Stomach smooth muscle (tissue), 2 donors: ENCODE measurements at regions not wholly inside any gene's neighbourhood (a gene's known extent, or its start where the extent isn't known, plus 50 kb on each side); places are given as distances from the start of the nearest gene placed in this dataset.
"Not testable (repeated sequence)": the region's sequence is repeated elsewhere in the genome, so short reads cannot be mapped to it uniquely, and the experiment has no call there.

Experiments
- H3K27ac ChIP-seq: one replicate; pipeline ENCODE4 v1.7.0; 2013; ENCODE audit warnings: mild to moderate bottlenecking, low read length, inconsistent platforms
- H3K27me3 ChIP-seq, 2 donors: one replicate each; pipeline ENCODE4 v1.7.0; 2013; ENCODE audit warnings: low read length in 2 of 2; ENCODE audit not compliant: insufficient read depth in 2 of 2, control insufficient read depth in 1 of 2
- H3K36me3 ChIP-seq, 2 donors: one replicate each; pipeline ENCODE4 v1.7.0; 2013; ENCODE audit warnings: low read length in 2 of 2; ENCODE audit not compliant: control insufficient read depth in 2 of 2, insufficient read depth in 2 of 2
- H3K4me1 ChIP-seq: one replicate; pipeline ENCODE4 v1.7.0; 2013; ENCODE audit warnings: low read length; ENCODE audit not compliant: control insufficient read depth, insufficient read depth
- H3K4me3 ChIP-seq, 2 donors: one replicate each; pipeline ENCODE4 v1.7.0; 2013; ENCODE audit warnings: low read length in 2 of 2
- H3K9ac ChIP-seq, 2 donors: one replicate each; pipeline ENCODE4 v1.7.0; 2013; ENCODE audit warnings: low read length in 2 of 2, mild to moderate bottlenecking in 1 of 2
- H3K9me3 ChIP-seq, 2 donors: one replicate each; pipeline ENCODE4 v1.7.0; 2013; ENCODE audit warnings: low read length in 2 of 2; ENCODE audit not compliant: control insufficient read depth in 2 of 2
- donor health status: healthy.
- donor health status: Pancreatic carcinoma.

DNA sequence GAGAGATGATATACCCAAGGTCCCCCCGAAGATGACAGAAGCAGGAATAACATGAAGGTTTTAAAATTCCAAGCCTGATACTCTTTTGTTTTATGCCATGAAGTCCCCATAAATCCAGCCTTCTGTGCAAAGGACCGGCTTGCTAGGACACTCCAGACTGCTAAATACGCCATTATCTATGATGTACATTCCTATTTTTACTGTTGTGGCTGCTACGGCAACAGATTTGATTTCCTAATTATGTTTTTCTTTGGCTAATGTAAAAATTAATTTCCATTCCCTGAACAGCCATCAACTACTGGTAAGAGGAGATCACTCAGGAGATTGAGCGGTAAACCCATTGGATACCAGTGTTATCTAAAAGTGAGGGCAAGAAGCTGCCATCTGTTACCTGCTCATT is 1090.8 kb downstream of the TYW1 start:
- no peaks in the 10 kb centered on the region for H3K4me1 ChIP-seq
- H3K27ac ChIP-seq, result no peak overlapping the region
- H3K27me3 ChIP-seq, result no peaks in the 10 kb centered on the region
- H3K4me3 ChIP-seq, result no peak overlapping the region
- H3K36me3 ChIP-seq, result no peaks in the 10 kb centered on the region
- H3K9ac ChIP-seq, result no peak overlapping the region
- H3K9me3 ChIP-seq, result peaks cover 0 to 4% of the 10 kb centered on the region in 2 donors

DNA sequence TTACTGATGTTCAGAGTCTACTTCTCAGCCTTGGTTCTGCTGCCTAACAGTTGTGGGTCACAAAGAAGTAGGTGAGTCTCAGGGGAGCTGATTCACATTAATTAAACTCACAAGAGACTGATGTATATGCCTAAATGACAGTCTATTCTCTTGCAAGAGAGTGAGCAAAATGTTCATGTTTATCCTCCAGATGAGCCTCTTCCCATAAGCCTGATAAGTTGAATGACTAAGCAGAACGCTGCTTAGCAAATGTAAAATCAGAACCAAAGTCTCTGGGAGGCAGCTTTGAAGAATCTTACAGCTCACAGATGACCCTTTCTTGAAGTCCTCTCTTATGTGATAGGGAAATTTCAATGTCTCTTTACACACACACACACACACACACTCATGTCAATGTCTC is 1092.2 kb downstream of the TYW1 start:
- Histone ChIP-seq H3K27ac (no peak overlapping the region), H3K4me3 (no peak overlapping the region), H3K4me1 (no peaks in the 10 kb centered on the region), H3K36me3 (no peaks in the 10 kb centered on the region), H3K9me3 (peaks cover 0 to 4% of the 10 kb centered on the region in 2 donors), H3K9ac (no peak overlapping the region), H3K27me3 (no peaks in the 10 kb centered on the region)

GRCh38 chr7:68090256-68090655 is 1093.6 kb downstream of the TYW1 start:
- H3K27me3 ChIP-seq, H3K4me3 ChIP-seq, H3K36me3 ChIP-seq: not testable (repeated sequence)

DNA sequence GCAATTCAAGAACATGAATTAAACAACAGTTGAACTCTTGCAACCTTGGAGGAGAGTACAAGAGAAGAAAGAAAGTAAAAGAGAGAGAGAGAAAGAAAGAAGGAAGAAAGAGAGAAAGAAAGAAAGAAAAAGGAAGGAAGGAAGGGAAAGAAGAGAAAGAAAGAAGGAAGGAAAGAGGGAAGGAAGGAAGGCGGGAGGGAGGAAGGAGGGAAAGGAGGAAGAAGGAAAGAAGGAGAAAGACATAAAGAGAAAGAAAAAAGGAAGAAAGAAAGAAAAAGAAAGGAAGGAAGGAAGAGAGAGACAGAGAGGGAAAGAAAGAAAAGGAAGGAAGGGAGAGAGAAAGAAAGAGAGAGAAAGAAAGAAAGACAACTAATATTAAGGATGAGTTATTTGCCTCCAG is 1106.7 kb downstream of the TYW1 start:
- H3K4me3 ChIP-seq, result no peak overlapping the region
- no peaks in the 10 kb centered on the region for H3K36me3 ChIP-seq
- H3K27ac ChIP-seq, result no peak overlapping the region
- H3K9ac ChIP-seq, result no peak overlapping the region
- peaks cover 0 to 2% of the 10 kb centered on the region in 2 donors for H3K27me3 ChIP-seq
- H3K9me3 ChIP-seq, result no peaks in the 10 kb centered on the region
- no peaks in the 10 kb centered on the region for H3K4me1 ChIP-seq

More at GRCh38 chr7:68090256-68090655, 1093.6 kb downstream of the TYW1 start:
- H3K4me1 ChIP-seq, H3K9ac ChIP-seq, H3K27ac ChIP-seq, H3K9me3 ChIP-seq: not testable (repeated sequence)

DNA sequence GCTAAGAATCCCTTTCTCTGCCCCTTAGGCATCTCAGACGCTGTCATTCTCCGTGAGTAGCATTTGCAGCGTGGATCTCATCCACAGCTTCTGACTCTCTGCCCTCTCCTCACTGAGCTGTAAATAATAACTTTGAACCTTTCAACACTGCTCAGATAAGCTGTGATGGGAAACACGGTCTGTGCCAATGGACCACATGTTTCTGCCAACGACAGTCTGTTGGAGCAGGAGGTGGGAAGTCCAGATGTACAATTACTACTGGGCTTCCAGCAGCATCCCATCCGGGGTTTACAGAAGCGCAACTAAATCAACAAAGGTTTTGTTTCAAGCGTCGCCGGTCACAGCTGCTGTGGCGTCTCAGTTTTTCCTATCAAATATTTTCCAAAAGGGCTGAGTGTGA is 1110.6 kb downstream of the TYW1 start:
- H3K4me3 ChIP-seq, result no peak overlapping the region
- no peak overlapping the region for H3K9ac ChIP-seq
- no peaks in the 10 kb centered on the region for H3K36me3 ChIP-seq

DNA sequence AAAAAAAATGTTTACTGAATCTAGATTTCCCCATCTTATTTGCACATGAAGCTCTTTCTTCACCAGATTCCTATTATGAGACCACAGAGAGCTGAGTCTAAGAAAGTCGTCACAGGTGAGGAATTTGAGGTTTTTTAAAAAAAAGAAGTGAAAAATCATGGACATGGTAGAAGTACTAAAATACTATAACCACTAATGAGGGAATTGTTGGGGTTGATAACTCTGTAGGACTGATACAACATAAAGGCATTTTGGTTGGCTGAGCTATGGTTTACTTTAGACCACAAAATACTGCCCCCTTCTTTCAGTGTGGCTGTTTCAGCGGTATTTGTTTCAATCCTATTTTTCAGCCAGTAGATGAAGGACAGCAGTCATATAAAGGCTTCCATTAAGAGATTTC is 1111.3 kb downstream of the TYW1 start:
- Histone ChIP-seq H3K27me3 (peaks cover 0 to 2% of the 10 kb centered on the region in 2 donors), H3K36me3 (no peaks in the 10 kb centered on the region), H3K27ac (no peak overlapping the region), H3K9me3 (no peaks in the 10 kb centered on the region), H3K4me3 (no peak overlapping the region), H3K9ac (no peak overlapping the region), H3K4me1 (no peaks in the 10 kb centered on the region)

More for the DNA sequence above, 1110.6 kb downstream of the TYW1 start:
- no peaks in the 10 kb centered on the region for H3K4me1 ChIP-seq
- H3K27ac ChIP-seq, result no peak overlapping the region
- peaks cover 0 to 2% of the 10 kb centered on the region in 2 donors for H3K27me3 ChIP-seq
- H3K9me3 ChIP-seq, result no peaks in the 10 kb centered on the region

GRCh38 chr7:68109299-68109698 is 1112.7 kb downstream of the TYW1 start:
- no peak overlapping the region for H3K27ac ChIP-seq
- no peak overlapping the region for H3K9ac ChIP-seq
- H3K4me3 ChIP-seq, result no peak overlapping the region
- peaks cover 0 to 2% of the 10 kb centered on the region in 2 donors for H3K27me3 ChIP-seq
- no peaks in the 10 kb centered on the region for H3K4me1 ChIP-seq
- H3K36me3 ChIP-seq, result no peaks in the 10 kb centered on the region
- no peaks in the 10 kb centered on the region for H3K9me3 ChIP-seq

- Histone ChIP-seq H3K27ac (no peak overlapping the region), H3K4me3 (no peak overlapping the region), H3K9ac (no peak overlapping the region), H3K36me3 (no peaks in the 10 kb centered on the region), H3K9me3 (peaks cover 15 to 19% of the 10 kb centered on the region in 2 donors), H3K4me1 (no peaks in the 10 kb centered on the region), H3K27me3 (no peaks in the 10 kb centered on the region)
Observed at GRCh38 chr7:68119411-68119810, 1122.8 kb downstream of the TYW1 start.

GRCh38 chr7:68121056-68121455 is 1124.4 kb downstream of the TYW1 start:
- Histone ChIP-seq H3K9me3 (peaks cover 15 to 19% of the 10 kb centered on the region in 2 donors), H3K4me1 (no peaks in the 10 kb centered on the region), H3K36me3 (no peaks in the 10 kb centered on the region), H3K9ac (no peak overlapping the region), H3K4me3 (no peak overlapping the region), H3K27me3 (no peaks in the 10 kb centered on the region), H3K27ac (no peak overlapping the region)

- Histone ChIP-seq H3K4me3 (no peak overlapping the region), H3K36me3 (no peaks in the 10 kb centered on the region), H3K4me1 (no peaks in the 10 kb centered on the region), H3K9ac (no peak overlapping the region), H3K9me3 (peaks cover 15 to 19% of the 10 kb centered on the region in 2 donors), H3K27ac (no peak overlapping the region), H3K27me3 (no peaks in the 10 kb centered on the region)
Observed at GRCh38 chr7:68121655-68122054, 1125.0 kb downstream of the TYW1 start.

- H3K4me1 ChIP-seq, result no peaks in the 10 kb centered on the region
- no peaks in the 10 kb centered on the region for H3K36me3 ChIP-seq
- H3K27ac ChIP-seq, result no peak overlapping the region
- peaks cover 15 to 18% of the 10 kb centered on the region in 2 donors for H3K9me3 ChIP-seq
- no peak overlapping the region for H3K9ac ChIP-seq
- no peak overlapping the region for H3K4me3 ChIP-seq
- no peaks in the 10 kb centered on the region for H3K27me3 ChIP-seq
Observed at GRCh38 chr7:68122801-68123200, 1126.2 kb downstream of the TYW1 start.
